Stimulated activated naive CD4-positive, alpha-beta T cell treated with Interleukin-2 at 50 U/mL for 16 hours (primary cell): ENCODE measurements at regions not wholly inside any gene's neighbourhood (a gene's known extent, or its start where the extent isn't known, plus 50 kb on each side); places are given as distances from the start of the nearest gene placed in this dataset.
A peak's percentile ranks its signal among the peaks of the same experiment; 100 is the strongest.

Experiments used
- DNase-seq: peaks from one replicate; lab custom pipeline; 2025; lab: John Stamatoyannopoulos, UW

GRCh38 chr10:124302951-124303505 lies 115.7 kb downstream of the OAT start:
- no peak for DNase-seq

DNA sequence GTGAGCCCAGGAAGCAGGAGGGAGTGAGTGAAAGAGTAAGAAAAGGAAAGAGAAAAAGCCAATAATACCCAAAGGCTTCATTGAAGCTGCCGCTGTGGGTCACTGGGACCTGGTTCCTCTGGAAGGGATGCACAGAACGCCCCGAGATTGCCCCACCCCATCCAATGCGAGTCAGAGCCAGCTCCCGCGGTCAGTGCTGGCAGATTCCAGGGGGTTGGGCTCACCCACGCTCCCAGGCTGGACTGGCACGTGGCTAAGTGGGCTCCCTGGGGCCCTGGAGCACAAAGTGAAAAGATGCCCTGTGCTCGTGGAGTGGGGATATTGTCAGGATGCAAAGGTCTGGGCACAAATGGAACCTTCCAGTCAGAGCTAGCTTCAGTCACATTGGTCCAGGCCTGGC lies 117.0 kb downstream of the OAT start:
- no peak for DNase-seq

DNA sequence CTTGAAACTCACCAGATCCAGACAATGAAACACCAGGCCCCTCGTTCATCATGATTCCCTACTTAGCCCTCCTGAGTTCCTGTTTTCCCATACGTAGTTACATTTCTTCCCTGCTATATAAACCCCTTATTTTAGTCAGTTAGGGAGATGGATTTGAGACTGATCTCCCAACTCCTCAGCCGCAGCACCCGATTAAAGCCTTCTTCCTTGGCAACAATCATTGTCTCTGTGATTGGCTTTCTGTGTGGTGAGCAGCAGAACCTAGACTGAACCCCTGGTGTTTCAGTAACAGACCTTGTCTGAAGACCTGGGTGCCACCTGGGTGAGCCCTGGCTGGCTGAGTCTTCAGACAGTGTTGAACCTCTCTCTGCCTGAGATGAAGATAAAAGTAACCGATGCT lies 118.0 kb downstream of the OAT start:
- DNase-seq: no peak

DNA sequence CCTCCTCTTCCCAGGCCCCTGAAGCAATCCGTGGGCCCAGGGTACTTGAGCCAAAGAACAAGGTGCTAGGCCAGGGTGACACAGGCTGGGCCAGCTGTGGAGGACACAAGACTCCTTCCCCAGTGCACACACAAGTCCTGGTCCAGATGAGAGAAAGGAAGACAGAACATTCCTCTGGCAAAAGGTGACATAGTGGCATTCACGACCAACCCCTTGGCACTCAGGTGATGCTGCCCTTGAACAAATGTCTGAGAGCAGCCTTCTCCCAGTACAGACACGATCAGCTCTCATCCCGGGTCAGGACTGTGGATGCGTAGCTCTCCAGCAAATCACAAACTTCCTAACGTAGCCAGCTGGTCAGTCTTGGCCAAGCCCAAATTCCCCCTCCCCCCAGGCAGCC lies 118.5 kb downstream of the OAT start:
- DNase-seq: no peak

DNA sequence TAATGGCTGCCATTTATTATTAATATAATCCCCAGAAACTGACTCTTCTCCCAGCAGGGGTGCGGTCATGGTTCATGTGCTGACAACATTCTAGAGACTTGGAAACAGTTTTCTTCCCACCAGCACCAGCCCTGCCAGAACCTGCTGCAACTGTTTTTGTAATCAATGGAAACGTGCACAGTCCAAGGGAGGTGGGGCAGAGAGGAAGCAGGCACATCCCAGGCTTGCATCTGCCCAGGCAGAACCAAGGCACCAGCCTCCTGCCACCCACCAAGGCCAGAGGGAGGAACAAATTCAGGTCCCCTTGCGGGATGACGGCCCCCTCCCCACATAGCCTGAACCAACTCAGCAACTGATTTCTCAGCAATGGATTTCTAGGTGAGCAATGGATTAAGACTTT lies 119.0 kb downstream of the OAT start:
- DNase-seq: no peak

DNA sequence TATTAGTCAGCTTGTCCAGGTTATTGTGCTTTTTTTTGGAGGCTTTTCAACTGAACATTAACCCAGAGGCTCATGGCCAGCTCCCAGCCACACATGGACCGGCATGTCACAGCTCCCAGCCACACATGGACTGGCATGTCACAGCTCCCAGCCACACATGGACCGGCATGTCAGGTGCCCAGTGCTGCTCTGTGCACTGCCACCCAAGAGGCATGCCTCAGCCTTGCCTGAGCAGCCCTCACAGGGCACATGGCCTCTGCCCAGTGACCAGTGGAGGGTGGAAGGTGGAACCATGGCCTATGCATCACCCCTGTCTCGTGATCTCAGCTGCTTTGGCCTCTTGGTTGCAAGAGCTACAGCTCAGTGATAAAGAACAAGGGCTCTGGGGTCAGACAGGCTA lies 119.8 kb downstream of the OAT start:
- DNase-seq: no peak

DNA sequence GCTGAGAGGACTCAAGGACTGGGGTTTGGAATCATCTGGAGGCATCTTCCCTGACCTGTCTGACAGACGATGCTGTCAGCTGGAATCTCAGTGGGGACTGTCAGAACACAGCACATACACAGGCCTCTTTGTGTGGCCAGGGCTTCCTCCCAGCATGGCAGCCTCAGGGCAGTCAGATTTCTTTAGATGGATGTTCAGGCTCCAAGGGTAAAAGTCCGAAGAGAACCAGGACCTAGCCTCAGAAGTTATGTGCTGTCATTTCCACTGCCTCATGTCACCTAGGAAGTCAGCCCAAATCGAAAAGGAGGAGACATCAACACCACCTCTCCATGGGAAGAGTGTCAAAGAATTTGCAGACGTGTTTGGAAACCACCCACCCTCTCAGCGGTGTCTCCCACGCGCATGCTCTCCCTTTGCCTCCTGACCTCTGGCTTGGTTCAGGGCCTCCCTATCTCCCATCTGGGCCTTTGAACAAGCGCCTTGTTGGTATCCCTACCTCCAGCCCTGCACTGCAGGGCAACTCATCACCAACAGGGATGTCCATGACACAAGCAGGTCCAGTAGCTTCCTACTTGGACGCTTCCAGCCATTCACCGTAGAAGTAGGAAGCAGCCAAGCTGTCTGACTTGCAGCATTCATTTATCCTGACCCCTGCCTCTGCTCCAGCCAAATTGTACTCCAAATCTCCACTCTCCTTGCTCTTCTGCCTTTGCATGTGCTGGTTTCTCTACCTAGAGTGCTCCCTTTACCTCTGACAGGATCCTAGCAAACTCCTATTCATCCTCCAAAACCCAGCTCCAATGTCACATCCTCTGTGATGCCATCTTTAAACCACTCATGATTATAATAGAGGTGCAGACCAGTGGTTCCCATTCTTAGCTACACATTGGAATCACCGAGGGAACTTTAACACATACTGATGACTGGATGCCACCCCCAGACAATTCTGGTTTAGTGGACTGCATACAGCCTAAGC lies 121.6 kb downstream of the OAT start:
- DNase-seq: no peak

DNA sequence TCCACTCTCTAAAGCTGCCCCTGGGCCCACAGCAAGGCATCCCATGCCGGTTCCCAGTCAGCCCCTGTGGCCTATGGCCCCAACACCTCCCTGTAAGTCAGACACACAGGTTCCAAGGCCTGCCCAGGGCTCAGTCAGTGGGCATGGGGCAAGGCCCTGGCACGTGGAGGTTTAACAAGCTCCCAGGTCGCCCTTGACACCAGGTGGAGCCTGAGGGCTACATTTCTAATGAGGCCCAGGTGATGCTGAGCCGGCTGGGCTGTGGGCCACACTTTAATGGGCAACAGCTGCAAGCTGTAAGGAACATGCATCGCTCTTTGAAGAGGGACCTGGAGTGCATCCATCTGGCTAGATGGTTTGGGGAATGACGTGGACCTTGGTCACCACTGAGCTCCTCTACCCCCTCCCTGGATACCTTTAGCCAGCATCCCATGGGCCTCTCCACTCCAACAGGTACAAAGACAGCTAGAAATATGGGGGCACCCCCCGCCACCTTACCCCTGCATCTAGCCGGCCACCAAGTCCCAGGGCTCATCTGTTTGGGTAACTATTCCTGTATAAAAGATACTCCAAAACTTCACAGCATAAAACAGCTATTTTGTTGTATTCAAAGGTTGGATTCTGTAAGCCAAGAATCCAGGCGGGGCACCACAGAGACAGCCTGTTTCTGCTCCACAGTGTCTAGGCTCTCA lies 122.5 kb downstream of the OAT start:
- no peak for DNase-seq

- DNase-seq: no peak
Observed at GRCh38 chr10:124294811-124295770, 123.6 kb downstream of the OAT start.

GRCh38 chr10:124293616-124294449 lies 124.9 kb downstream of the OAT start:
- no peak for DNase-seq

GRCh38 chr10:124292911-124293615 lies 125.7 kb downstream of the OAT start:
- peak; percentile 1 for DNase-seq

DNA sequence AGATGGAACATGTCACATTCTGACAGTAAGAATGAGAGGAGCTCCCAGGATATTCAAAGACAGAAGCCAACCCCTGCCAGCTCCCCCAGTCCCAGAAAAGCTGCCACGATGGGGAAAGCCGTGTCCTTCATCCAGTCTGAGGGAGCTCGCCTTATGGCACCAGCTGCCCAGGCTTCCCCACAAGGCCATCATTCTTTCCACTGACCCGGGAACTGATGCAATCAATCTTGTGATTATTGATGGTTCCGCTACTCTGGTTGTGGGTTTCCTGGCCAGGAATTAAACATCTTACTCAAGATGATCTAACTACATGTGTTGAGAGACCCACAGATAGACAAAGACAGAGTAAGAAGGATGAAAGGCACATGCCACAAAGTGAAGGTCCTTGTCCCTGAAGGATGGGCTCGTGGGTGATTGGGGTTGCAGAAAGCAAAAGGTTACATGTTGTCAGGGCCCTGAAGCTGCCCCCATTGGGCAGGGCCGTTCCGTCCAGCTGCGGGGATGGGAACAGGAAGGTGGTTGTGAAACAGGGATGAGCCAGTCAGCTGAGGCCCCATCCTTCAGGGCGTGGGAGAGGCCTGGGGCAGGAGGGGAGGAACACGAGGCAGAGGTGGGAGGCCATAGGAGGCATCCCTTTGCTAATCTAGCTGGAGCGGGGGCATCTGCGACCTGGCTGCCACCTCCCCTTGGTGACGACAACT lies 127.6 kb downstream of the OAT start:
- DNase-seq: no peak

- DNase-seq: no peak
Observed at GRCh38 chr10:124289851-124290795, 128.6 kb downstream of the OAT start.

DNA sequence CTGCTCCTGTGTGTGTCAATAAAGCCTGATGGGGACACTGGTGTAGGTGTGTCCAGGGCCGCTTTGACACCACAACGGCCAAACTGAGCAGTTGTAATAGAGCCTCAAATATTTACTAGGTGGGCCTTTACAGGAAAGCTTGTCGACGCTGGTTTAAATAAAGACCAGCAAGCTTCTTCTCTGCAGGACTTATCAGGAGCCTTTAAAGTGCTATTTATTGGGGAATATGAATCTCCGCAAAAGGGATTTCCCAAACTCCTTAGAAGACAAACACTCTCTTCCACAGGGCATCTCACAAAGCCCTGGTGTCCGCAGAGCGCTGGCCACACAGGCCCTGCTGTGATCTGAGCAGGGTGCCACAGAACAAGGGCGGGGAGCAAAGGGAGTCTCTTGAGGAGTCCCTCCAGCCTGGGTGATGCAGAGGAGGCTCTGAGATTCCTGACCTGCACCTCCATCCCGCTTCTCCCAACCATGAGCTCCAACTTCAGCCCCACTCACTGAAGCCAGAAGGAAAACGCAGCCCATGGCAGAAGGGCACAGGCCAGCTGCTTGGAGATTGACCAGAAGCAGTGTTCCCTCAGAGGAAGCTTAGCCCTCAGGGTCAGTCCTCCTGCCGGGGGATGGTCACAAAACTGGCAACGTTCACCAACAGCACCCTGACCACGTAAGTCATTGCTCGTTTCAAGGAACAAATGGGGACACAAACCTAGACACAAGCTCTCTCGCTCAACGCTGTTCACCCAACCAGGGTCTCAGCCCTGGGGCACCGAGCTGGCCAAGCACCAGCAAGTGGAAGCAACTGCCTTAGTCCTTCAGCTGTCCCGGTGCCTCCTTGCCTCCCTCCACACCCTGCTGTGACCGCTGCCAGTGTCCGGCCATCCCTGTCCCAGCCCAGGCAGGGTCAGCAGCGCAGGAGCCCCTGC lies 129.5 kb downstream of the OAT start:
- DNase-seq: no peak

DNA sequence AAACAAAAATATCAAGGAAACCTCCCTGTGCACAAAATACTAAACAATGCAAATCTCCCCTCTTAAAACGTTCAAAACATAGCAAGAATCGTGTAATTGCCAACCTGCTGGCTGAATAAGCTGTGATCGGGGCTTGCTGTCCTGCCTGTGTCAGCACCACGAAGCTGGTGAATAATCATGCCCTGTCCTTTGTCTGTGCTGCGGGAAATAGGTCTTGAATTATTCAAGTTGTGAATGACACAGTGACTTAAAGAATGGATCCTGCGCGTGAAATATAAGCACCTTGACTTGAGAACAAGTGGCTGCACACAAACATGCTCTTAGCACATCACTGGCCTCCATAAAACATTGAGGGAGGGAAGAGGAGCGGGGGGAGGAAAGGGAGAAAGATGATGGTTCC lies 130.2 kb downstream of the OAT start:
- no peak for DNase-seq

DNA sequence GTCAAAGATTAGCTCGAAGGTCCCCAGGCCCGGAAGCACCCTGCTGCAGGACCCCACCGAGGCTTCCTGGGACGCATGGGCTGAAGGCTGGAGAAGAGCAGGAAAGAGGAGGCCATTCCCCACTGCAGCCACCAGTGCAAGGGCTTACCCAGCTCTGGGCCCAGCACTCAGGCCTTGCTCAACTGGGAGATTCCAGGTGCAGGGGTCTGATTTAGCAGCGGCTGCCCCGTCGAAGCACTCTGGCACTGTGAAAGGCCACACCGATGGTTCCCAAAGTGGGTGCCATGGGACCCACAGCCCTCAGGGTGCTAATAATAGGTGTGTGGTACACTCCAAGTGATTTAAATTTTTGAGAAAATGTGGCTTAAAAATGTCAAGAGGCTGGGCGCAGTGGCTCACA lies 130.9 kb downstream of the OAT start:
- no peak for DNase-seq

DNA sequence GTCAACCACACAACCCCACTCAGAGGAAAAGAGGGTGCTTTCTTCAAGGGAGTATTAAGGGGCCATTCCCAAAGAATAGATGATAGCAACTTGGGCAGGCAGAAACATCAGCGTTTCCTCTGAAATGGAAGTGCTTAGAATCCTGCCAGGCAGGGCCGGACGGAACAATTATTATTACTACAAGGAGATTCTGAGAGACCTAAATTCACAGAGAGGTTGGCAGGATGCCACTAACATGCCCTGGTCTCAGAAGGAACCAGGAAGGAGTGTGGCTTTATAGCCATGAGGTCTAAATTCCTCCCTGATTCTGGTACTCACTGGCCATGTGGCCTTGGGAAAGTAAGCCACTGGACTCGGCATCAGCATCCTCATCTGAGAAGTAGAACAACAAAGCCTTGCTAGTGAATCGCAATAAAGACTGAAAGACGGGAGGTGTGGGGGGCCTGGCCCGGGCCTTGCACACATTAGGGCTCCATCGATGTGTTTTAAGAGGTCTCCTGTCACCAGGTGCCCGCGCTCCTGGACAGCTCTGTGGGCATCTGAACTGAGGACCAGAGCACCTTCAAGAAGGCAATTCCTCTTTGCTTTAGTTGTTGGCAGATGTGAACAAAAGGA lies 131.5 kb downstream of the OAT start:
- no peak for DNase-seq
